Trophoblast cell (in vitro differentiated cells and primary cell): ENCODE measurements at regions not wholly inside any gene's neighbourhood (a gene's known extent, or its start where the extent isn't known, plus 50 kb on each side); places are given as distances from the start of the nearest gene placed in this dataset.
A peak's percentile ranks its signal among the peaks of the same experiment; 100 is the strongest.

Experiments
- DNase-seq, 2 donors: peaks; one replicate each; pipeline ENCODE4 v3.0.0-alpha.2; 2016
- H2AFZ ChIP-seq: 2 replicates; pipeline ENCODE4 v1.6.1; 2013; ENCODE audit warnings: low read length, moderate library complexity, mild to moderate bottlenecking; ENCODE audit not compliant: insufficient read depth, poor library complexity
- H2AK5ac ChIP-seq: 2 replicates; pipeline ENCODE4 v1.6.1; 2013; ENCODE audit warnings: mild to moderate bottlenecking, low read length
- H2BK120ac ChIP-seq: 2 replicates; pipeline ENCODE4 v1.6.1; 2013; ENCODE audit warnings: low read length, mild to moderate bottlenecking, moderate library complexity; ENCODE audit not compliant: insufficient read depth, poor library complexity
- H2BK12ac ChIP-seq: 2 replicates; pipeline ENCODE4 v1.6.1; 2013; ENCODE audit warnings: mild to moderate bottlenecking, low read length, moderate library complexity
- H2BK5ac ChIP-seq: 2 replicates; pipeline ENCODE4 v1.6.1; 2013; ENCODE audit warnings: low read length, low read depth, moderate library complexity, mild to moderate bottlenecking; ENCODE audit not compliant: poor library complexity
- H3K14ac ChIP-seq: 2 replicates; pipeline ENCODE4 v1.6.1; 2013; ENCODE audit warnings: mild to moderate bottlenecking, low read length
- H3K18ac ChIP-seq: 2 replicates; pipeline ENCODE4 v1.6.1; 2013; ENCODE audit warnings: mild to moderate bottlenecking, low read length
- H3K23ac ChIP-seq: 2 replicates; pipeline ENCODE4 v1.6.1; 2013; ENCODE audit warnings: low read length
- H3K27ac ChIP-seq: 2 replicates; pipeline ENCODE4 v1.5.1; 2013; ENCODE audit warnings: low read depth, mild to moderate bottlenecking, inconsistent platforms, low read length, moderate library complexity
- H3K27me3 ChIP-seq: 2 replicates; pipeline ENCODE4 v1.6.1; 2013; ENCODE audit warnings: inconsistent platforms, mild to moderate bottlenecking, low read length, moderate library complexity; ENCODE audit not compliant: insufficient read depth
- H3K36me3 ChIP-seq, 2 experiments: 1 replicate in 1 of 2; 2 replicates in 1 of 2; pipeline ENCODE4 v1.6.1; 2013; ENCODE audit warnings: low read length in 2 of 2, mild to moderate bottlenecking in 2 of 2, moderate library complexity in 1 of 2; ENCODE audit not compliant: insufficient read depth in 2 of 2, control insufficient read depth in 1 of 2
- H3K4ac ChIP-seq: 2 replicates; pipeline ENCODE4 v1.6.1; 2013; ENCODE audit warnings: low read depth, mild to moderate bottlenecking, low read length, moderate library complexity
- H3K4me1 ChIP-seq, 2 experiments: 1 replicate in 1 of 2; 2 replicates in 1 of 2; pipeline ENCODE4 v1.6.1; 2013; ENCODE audit warnings: low read length in 2 of 2, mild to moderate bottlenecking in 2 of 2, moderate library complexity in 1 of 2; ENCODE audit not compliant: insufficient read depth in 2 of 2, control insufficient read depth in 1 of 2
- H3K4me2 ChIP-seq: 2 replicates; pipeline ENCODE4 v1.6.1; 2013; ENCODE audit warnings: inconsistent platforms, mild to moderate bottlenecking, low read length, moderate library complexity
- H3K4me3 ChIP-seq: 2 replicates; pipeline ENCODE4 v1.5.1; 2013; ENCODE audit warnings: mild to moderate bottlenecking, low read depth, low read length, inconsistent platforms
- H3K79me1 ChIP-seq: one replicate; pipeline ENCODE4 v1.6.1; 2013; ENCODE audit warnings: low read length
- H3K79me2 ChIP-seq: 2 replicates; pipeline ENCODE4 v1.6.1; 2013; ENCODE audit warnings: low read length, mild to moderate bottlenecking; ENCODE audit not compliant: control insufficient read depth, insufficient read depth, poor library complexity
- H3K9ac ChIP-seq: 2 replicates; pipeline ENCODE4 v1.6.1; 2013; ENCODE audit warnings: mild to moderate bottlenecking, low read length
- H3K9me3 ChIP-seq: 2 replicates; pipeline ENCODE4 v1.6.1; 2013; ENCODE audit warnings: low read depth, mild to moderate bottlenecking, control low read depth, inconsistent platforms, low read length; ENCODE audit not compliant: insufficient read depth
- H4K12ac ChIP-seq: 2 replicates; pipeline ENCODE4 v1.6.1; 2013; ENCODE audit warnings: low read depth, mild to moderate bottlenecking, low read length, moderate library complexity
- H4K8ac ChIP-seq: 2 replicates; pipeline ENCODE4 v1.6.1; 2013; ENCODE audit warnings: low read depth, mild to moderate bottlenecking, low read length, moderate library complexity
- H4K91ac ChIP-seq: one replicate; pipeline ENCODE4 v1.6.1; 2013; ENCODE audit warnings: low read depth, mild to moderate bottlenecking, low read length, moderate library complexity
- WGBS: extraction: QIAGEN DNeasy Blood & Tissue Kit; methylation state at CpG from one replicate; pipeline ENCODE4 v1.1.7; 2013; ENCODE audit warnings: missing lambda C conversion rate; ENCODE audit not compliant: insufficient read length, insufficient coverage; ENCODE audit errors: extremely low coverage; 5-methylcytosine and 5-hydroxymethylcytosine counted together

GRCh38 chr11:37497326-37497725, 899.3 kb upstream of the RAG2 start:
- H2BK5ac ChIP-seq = no peak overlapping the region
- no peak overlapping the region for H3K18ac ChIP-seq
- H2AK5ac ChIP-seq = no peak overlapping the region
- H3K9me3 ChIP-seq = no peaks in the 10 kb centered on the region
- no peak overlapping the region for H3K23ac ChIP-seq
- H3K27me3 ChIP-seq = no peaks in the 10 kb centered on the region
- no peak overlapping the region for H3K27ac ChIP-seq
- peaks cover 0 to 2% of the 10 kb centered on the region in 2 experiments for H3K4me1 ChIP-seq
- no peak overlapping the region for H3K9ac ChIP-seq
- no peak overlapping the region for H4K8ac ChIP-seq
- no peak overlapping the region for H2BK120ac ChIP-seq
- no peak overlapping the region for H2AFZ ChIP-seq
- H3K79me1 ChIP-seq = peaks cover 3% of the 10 kb centered on the region
- H4K91ac ChIP-seq = peak overlapping the region; percentile 35
- H3K36me3 ChIP-seq = no peaks in the 10 kb centered on the region
- WGBS = no CpG with 5 or more reads among the region's 1 CpG
- H3K4me3 ChIP-seq = no peak overlapping the region
- H3K79me2 ChIP-seq = no peaks in the 10 kb centered on the region
- H3K4me2 ChIP-seq = no peak overlapping the region
- no peak for DNase-seq
- H2BK12ac ChIP-seq = no peak overlapping the region
- H4K12ac ChIP-seq = no peak overlapping the region
- no peak overlapping the region for H3K4ac ChIP-seq
- H3K14ac ChIP-seq = no peak overlapping the region

- no peak overlapping the region for H3K4me3 ChIP-seq
- H2BK120ac ChIP-seq = no peak overlapping the region
- H3K4me2 ChIP-seq = no peak overlapping the region
- no peak overlapping the region for H3K23ac ChIP-seq
- no peaks in the 10 kb centered on the region for H3K79me2 ChIP-seq
- H3K27ac ChIP-seq = no peak overlapping the region
- no peaks in the 10 kb centered on the region for H3K9me3 ChIP-seq
- H3K79me1 ChIP-seq = peaks cover 3% of the 10 kb centered on the region
- no peak overlapping the region for H3K9ac ChIP-seq
- H3K4ac ChIP-seq = no peak overlapping the region
- H2BK12ac ChIP-seq = no peak overlapping the region
- H3K27me3 ChIP-seq = no peaks in the 10 kb centered on the region
- no peak overlapping the region for H2BK5ac ChIP-seq
- WGBS = no CpG with 5 or more reads among the region's 1 CpG
- peaks cover 0 to 2% of the 10 kb centered on the region in 2 experiments for H3K4me1 ChIP-seq
- H3K18ac ChIP-seq = no peak overlapping the region
- H4K8ac ChIP-seq = no peak overlapping the region
- no peaks in the 10 kb centered on the region for H3K36me3 ChIP-seq
- no peak overlapping the region for H4K12ac ChIP-seq
- H2AFZ ChIP-seq = no peak overlapping the region
- H3K14ac ChIP-seq = no peak overlapping the region
- no peak for DNase-seq
- no peak overlapping the region for H4K91ac ChIP-seq
- no peak overlapping the region for H2AK5ac ChIP-seq
Measured at GRCh38 chr11:37496201-37496600, 898.2 kb upstream of the RAG2 start.

- H2AK5ac ChIP-seq = no peak overlapping the region
- H3K4me3 ChIP-seq = no peak overlapping the region
Measured at GRCh38 chr11:37484298-37484697, 886.3 kb upstream of the RAG2 start.

GRCh38 chr11:37483761-37484160, 885.7 kb upstream of the RAG2 start:
- Histone ChIP-seq H3K9ac (no peak overlapping the region), H4K8ac (no peak overlapping the region), H3K4ac (no peak overlapping the region), H2BK120ac (no peak overlapping the region), H3K36me3 (no peaks in the 10 kb centered on the region), H3K18ac (no peak overlapping the region), H3K27ac (no peak overlapping the region), H2AK5ac (no peak overlapping the region), H4K12ac (no peak overlapping the region), H3K79me2 (no peaks in the 10 kb centered on the region), H3K14ac (no peak overlapping the region), H3K4me3 (no peak overlapping the region), H2AFZ (no peak overlapping the region), H2BK5ac (no peak overlapping the region), H3K4me1 (no peaks in the 10 kb centered on the region), H3K79me1 (no peaks in the 10 kb centered on the region), H3K9me3 (no peaks in the 10 kb centered on the region), H3K4me2 (no peak overlapping the region), H2BK12ac (no peak overlapping the region), H3K23ac (no peak overlapping the region), H4K91ac (no peak overlapping the region), H3K27me3 (no peaks in the 10 kb centered on the region)
- WGBS = no CpG with 5 or more reads among the region's 1 CpG
- no peak for DNase-seq

More at GRCh38 chr11:37484298-37484697, 886.3 kb upstream of the RAG2 start:
- Histone ChIP-seq H3K4ac (no peak overlapping the region), H2BK5ac (no peak overlapping the region), H3K23ac (no peak overlapping the region), H3K9ac (no peak overlapping the region), H3K18ac (no peak overlapping the region), H2AFZ (no peak overlapping the region), H4K91ac (no peak overlapping the region), H4K12ac (no peak overlapping the region), H3K14ac (no peak overlapping the region), H2BK12ac (no peak overlapping the region), H3K27ac (no peak overlapping the region), H4K8ac (no peak overlapping the region), H3K4me2 (no peak overlapping the region), H3K27me3 (no peaks in the 10 kb centered on the region), H2BK120ac (no peak overlapping the region), H3K4me1 (no peaks in the 10 kb centered on the region), H3K79me1 (no peaks in the 10 kb centered on the region), H3K9me3 (no peaks in the 10 kb centered on the region), H3K79me2 (no peaks in the 10 kb centered on the region), H3K36me3 (no peaks in the 10 kb centered on the region)
- no peak for DNase-seq
